Nephron progenitor cell (in vitro differentiated cells): ENCODE measurements at regions not wholly inside any gene's neighbourhood (a gene's known extent, or its start where the extent isn't known, plus 50 kb on each side); places are given as distances from the start of the nearest gene placed in this dataset.

ENCODE experiments used
- DNase-seq: peaks from one replicate; pipeline ENCODE4 v3.0.0; 2021
- H3K27ac Mint-ChIP-seq: 2 replicates; pipeline ENCODE4 v1.8.0; 2021; ENCODE audit warnings: mild to moderate bottlenecking, moderate library complexity, mixed read lengths
- H3K27me3 Mint-ChIP-seq: 2 replicates; pipeline ENCODE4 v1.8.0; 2021; ENCODE audit warnings: mild to moderate bottlenecking, low read depth, mixed read lengths; ENCODE audit not compliant: poor library complexity
- H3K36me3 Mint-ChIP-seq: 2 replicates; pipeline ENCODE4 v1.8.0; 2021; ENCODE audit warnings: low read depth, mixed read lengths
- H3K4me1 Mint-ChIP-seq: 2 replicates; pipeline ENCODE4 v1.8.0; 2021; ENCODE audit warnings: mixed read lengths
- H3K4me3 Mint-ChIP-seq: 2 replicates; pipeline ENCODE4 v1.8.0; 2021; ENCODE audit warnings: mild to moderate bottlenecking, moderate library complexity, mixed read lengths
- H3K9me3 Mint-ChIP-seq: 2 replicates; pipeline ENCODE4 v1.8.0; 2021; ENCODE audit warnings: mild to moderate bottlenecking, moderate library complexity, mixed read lengths
- CTCF ChIP-seq: fragments of 200-600 bp; sonication (generic); IDR thresholded peaks from 2 replicates; pipeline ENCODE4 v1.5.0; 2021; ENCODE audit warnings: antibody characterized with exemption

- H3K27ac Mint-ChIP-seq = no peak overlapping the region
- TF ChIP-seq CTCF = no peak
- peaks cover 7% of the 10 kb centered on the region for H3K4me1 Mint-ChIP-seq
- no peak for DNase-seq
- H3K36me3 Mint-ChIP-seq = no peaks in the 10 kb centered on the region
- peaks cover 4% of the 10 kb centered on the region for H3K27me3 Mint-ChIP-seq
- no peaks in the 10 kb centered on the region for H3K9me3 Mint-ChIP-seq
- H3K4me3 Mint-ChIP-seq = no peak overlapping the region
These were observed 292.7 kb upstream of the TENM3 start for GRCh38 chr4:181950372-181951127.

GRCh38 chr4:181951265-181951664 is 291.9 kb upstream of the TENM3 start:
- Mint-ChIP-seq H3K4me3 (no peak overlapping the region), H3K36me3 (no peaks in the 10 kb centered on the region), H3K27me3 (peaks cover 4% of the 10 kb centered on the region), H3K27ac (no peak overlapping the region), H3K9me3 (no peaks in the 10 kb centered on the region), H3K4me1 (peaks cover 7% of the 10 kb centered on the region)
- TF ChIP-seq CTCF = no peak
- no peak for DNase-seq

GRCh38 chr4:181952478-181952877 is 290.7 kb upstream of the TENM3 start:
- Mint-ChIP-seq H3K27ac (peak overlapping the region; percentile 50), H3K27me3 (peaks cover 4% of the 10 kb centered on the region), H3K36me3 (no peaks in the 10 kb centered on the region), H3K4me1 (peaks cover 13% of the 10 kb centered on the region), H3K9me3 (no peaks in the 10 kb centered on the region), H3K4me3 (no peak overlapping the region)
- no peak for DNase-seq
- TF ChIP-seq CTCF = no peak

GRCh38 chr4:181956512-181956911 is 286.7 kb upstream of the TENM3 start:
- Mint-ChIP-seq H3K27me3 (no peaks in the 10 kb centered on the region), H3K27ac (no peak overlapping the region), H3K4me1 (peaks cover 24% of the 10 kb centered on the region), H3K4me3 (no peak overlapping the region), H3K36me3 (no peaks in the 10 kb centered on the region), H3K9me3 (no peaks in the 10 kb centered on the region)
- TF ChIP-seq CTCF = no peak
- no peak for DNase-seq

GRCh38 chr4:181957088-181957487 is 286.1 kb upstream of the TENM3 start:
- no peak overlapping the region for H3K4me3 Mint-ChIP-seq
- no peaks in the 10 kb centered on the region for H3K9me3 Mint-ChIP-seq
- no peaks in the 10 kb centered on the region for H3K27me3 Mint-ChIP-seq
- TF ChIP-seq CTCF = no peak
- no peak overlapping the region for H3K27ac Mint-ChIP-seq
- H3K4me1 Mint-ChIP-seq = peaks cover 24% of the 10 kb centered on the region
- H3K36me3 Mint-ChIP-seq = no peaks in the 10 kb centered on the region
- no peak for DNase-seq

- H3K4me3 Mint-ChIP-seq = no peak overlapping the region
- no peak overlapping the region for H3K27ac Mint-ChIP-seq
- H3K27me3 Mint-ChIP-seq = no peaks in the 10 kb centered on the region
- no peak for TF ChIP-seq CTCF
- H3K4me1 Mint-ChIP-seq = peaks cover 17% of the 10 kb centered on the region
- H3K36me3 Mint-ChIP-seq = no peaks in the 10 kb centered on the region
- DNase-seq = no peak
- no peaks in the 10 kb centered on the region for H3K9me3 Mint-ChIP-seq
These were observed 284.8 kb upstream of the TENM3 start for GRCh38 chr4:181958446-181958845.
